ENCODE measurements at regions not wholly inside any gene's neighbourhood (a gene's known extent, or its start where the extent isn't known, plus 50 kb on each side); places are given as distances from the start of the nearest gene placed in this dataset.

GRCh38 chr4:181193131-181193930 lies 1049.9 kb upstream of the TENM3 start:
- DNase-seq = no peak

DNA sequence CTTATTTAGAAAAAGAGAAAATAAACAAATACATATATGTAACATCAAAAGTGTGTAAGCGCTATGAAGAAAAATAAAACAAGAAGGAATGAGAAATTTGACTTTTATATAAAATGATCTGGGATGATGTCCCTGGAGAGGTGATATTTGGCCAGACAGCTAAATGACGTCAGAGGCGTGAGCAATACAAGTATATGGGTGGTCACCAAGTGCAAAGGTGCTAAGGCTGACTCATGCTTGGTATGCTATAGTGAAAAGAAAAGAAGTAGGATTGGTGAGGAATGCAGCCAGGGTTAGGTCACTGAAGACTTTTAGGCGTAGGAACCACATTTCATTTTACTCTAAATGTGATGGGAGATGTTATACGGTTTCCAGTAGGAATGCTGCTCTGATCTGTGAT lies 1049.1 kb upstream of the TENM3 start:
- no peak for DNase-seq

DNA sequence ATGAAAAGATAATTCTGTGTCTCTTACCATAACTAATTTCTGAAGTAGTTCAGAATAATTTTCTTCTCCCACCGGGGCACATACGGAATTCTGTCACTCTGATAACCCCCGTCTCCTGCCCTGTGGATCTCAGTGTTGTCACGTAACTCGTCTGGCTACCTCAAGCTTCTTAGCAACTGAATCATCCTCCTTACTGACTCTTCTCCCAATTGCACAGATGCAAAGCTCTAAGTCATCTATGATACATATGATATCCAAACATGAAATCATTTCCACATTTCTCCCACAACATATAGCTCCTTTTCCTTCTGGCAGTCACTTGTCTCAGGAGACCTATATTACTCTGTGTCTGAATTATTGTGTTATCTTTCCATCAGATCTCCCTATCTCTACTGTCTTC lies 1043.1 kb upstream of the TENM3 start:
- no peak for DNase-seq

DNA sequence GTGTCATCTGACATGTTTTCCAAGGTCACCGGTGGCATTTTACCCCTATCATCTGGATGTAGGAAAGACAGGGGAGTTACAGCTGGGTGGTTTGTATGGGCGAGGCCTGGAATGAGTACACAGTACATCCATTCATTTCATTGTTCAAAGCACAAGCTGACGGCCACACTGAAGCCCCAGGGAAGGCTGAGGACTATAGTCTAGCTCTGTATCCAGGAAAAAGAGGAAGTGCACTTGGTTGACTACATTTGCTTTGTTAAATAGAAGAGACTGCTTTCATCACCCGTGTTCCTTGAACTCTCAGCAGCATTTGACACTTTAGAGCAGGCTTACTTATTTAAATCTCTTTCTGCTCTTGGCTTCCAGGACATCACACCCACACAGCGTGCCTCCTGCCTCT lies 1041.0 kb upstream of the TENM3 start:
- DNase-seq = no peak

DNA sequence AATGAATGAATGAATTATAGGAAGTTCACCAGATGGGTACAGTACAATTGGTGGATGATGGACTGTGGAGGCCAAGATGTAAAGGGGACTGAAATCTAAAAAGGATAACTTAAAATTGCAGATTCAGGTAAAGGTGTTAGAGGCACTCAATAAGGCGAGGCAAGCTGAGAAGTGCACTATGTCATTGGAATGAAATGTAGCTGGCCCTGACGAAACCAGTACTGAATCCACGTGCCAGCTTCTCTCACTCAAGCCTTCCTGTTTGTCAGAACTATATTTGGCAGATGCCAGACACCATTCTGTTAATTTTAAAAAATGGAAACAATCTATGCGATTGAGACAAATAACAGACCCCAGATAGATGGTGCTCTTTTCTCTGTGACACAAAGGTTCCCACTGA lies 1039.1 kb upstream of the TENM3 start:
- no peak for DNase-seq

GRCh38 chr4:181213551-181213950 lies 1029.7 kb upstream of the TENM3 start:
- DNase-seq = no peak

DNA sequence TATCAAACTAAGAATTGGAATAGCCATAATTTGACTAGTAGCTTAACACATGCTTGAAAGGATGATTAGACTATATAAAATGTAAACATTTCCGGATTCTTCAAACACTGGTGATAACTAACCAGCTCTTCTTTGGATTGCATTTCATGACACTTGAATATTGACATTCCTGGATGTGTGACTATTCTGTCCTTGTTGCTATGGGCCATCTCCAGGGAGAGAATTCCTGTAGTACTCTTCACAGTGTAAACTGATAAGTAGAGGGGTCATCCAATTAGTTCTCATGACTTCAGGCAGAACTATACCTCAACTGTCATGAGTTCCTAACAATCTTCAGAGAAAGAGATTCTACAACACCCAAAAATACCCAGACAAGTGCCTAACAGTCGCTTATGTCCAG lies 1026.7 kb upstream of the TENM3 start:
- DNase-seq = no peak

- DNase-seq = no peak
These were observed 1023.3 kb upstream of the TENM3 start for GRCh38 chr4:181219783-181220416.

- no peak for DNase-seq
These were observed 1018.4 kb upstream of the TENM3 start for GRCh38 chr4:181224852-181225251.

DNA sequence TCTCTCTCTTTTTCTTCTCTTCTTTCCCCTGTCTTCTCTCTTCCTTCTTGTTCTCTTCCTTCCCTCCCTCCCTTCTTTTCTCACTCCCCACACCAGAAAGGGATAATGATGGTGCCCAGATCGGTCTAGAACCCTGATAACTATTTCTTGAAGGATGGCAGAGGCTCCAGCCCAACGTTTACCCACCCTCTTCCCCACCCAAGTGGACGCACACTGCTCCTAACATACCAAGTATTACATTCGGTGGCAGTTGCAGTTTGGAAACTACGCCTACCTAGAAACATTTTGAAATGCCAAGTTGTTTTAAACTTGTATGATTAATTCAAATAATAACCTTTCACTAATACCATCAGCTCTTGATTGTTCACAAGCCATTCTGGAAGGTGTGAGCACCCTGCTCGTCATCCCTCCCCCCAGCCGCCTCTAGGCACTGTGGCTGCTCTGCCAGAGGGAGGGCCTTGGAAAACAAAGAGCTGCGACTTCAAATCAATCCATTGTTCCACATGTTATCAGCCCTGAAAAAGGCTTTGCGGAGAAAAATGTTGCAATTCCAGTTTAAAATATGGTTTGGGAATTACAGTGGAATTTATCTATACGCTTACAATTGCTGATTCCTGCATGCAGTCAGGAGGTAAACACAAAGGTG lies 1017.5 kb upstream of the TENM3 start:
- no peak for DNase-seq

GRCh38 chr4:181234951-181235680 lies 1008.1 kb upstream of the TENM3 start:
- DNase-seq = no peak

DNA sequence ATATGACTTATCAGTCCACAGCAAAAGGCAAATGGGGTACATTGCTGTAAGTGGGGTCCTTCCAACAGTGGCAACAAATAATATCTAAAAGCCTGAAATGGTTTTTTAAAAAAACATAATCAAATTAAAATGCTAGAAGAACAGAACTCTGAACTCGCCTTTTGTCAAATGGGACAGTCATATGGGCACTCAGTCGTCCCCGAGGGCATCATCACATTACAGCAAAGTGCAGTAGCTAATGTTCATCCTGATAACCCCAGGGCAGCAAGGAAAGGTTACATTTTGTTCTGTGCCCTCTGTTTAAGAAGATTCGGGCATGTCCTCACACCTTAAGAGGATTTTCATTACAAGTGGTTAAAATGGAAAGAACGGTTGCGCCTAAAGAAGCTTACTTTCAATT lies 997.9 kb upstream of the TENM3 start:
- DNase-seq = no peak

GRCh38 chr4:181249031-181249430 lies 994.2 kb upstream of the TENM3 start:
- no peak for DNase-seq

GRCh38 chr4:181254771-181255170 lies 988.4 kb upstream of the TENM3 start:
- DNase-seq = no peak

GRCh38 chr4:181258569-181258968 lies 984.6 kb upstream of the TENM3 start:
- no peak for DNase-seq

DNA sequence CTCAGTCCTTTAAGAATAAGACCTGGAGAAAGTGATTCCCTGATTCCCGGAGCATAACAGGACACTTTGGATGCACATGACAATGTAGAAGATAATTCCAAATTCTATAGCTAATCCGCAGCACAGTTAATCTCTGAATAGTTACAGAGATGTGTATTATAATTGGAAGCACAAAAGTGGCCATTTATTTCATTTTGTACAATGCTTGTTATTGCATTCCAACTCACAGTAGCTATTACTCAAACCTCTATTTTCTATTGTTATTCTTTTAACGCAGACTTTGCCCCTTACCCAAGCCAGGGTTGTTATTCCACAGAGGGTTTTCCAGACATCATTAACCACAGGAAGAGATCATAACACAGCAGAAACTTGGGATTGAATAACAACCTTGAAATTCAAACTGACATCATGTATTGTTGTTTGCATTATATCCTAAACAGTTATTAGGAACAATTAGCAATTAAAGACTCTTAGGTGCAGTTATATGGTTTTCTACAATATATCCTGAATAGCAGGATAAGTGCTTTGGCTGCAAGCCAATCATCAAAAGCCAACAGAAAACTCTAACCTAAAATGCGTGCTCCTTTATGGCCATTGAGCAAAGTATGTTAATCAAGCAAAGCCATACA lies 984.0 kb upstream of the TENM3 start:
- no peak for DNase-seq

DNA sequence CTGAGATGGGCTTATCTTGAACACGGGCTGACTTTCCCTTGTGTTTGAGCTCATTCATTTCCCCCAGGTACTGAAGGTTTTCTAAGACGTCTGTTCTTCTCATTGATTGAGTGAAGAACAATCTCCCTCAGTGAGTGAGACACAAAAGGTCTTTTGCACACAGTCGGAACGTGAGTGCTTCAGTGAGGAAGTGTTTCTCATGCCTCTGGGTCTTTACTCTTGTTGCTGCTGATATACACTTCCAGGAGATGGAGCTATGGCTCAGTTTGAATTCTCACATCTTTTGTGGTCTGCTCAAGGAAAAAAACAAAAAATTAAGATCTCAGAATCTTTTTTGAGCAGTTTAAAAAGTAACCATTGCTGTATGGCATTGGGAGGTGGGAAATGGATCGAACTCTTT lies 981.9 kb upstream of the TENM3 start:
- DNase-seq = no peak

DNA sequence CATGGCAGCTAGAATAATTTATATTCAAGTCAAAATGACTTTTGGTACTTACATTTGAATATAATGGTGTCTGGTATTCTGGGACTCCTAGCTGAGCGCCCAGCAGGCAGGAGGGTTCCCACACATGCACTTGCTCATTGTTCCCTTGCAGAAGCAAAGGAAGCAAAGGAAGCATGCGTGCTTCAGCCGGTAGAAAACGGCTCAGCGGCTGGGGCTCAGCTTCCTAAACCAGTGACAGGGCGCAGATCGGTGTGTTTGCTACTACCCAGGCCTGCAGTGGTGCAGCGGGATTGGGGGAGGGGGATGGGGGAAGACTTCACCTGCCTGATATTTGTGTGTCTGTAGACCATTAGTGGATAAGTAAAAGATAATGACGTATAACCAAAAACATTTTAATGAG lies 978.3 kb upstream of the TENM3 start:
- no peak for DNase-seq

DNA sequence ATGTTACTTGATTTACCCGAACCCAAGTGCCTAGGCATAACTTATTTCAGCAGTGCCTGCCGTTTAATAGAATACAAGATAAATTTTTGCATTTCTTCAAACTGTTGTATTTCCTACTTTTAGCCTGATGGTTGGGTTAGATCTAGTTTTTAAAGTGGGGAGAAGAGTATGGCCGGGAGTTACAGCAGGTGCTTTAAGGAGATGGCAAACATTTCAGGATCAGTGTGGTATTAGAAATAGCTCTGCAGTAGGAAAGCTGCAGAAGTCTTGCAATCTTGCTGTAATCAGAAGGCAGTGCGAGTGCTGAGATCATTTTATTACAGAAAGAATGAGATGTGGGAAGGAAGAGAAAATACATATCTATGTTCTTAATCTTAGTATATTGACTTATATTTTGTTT lies 977.8 kb upstream of the TENM3 start:
- DNase-seq = no peak

GRCh38 chr4:181271116-181271640 lies 972.0 kb upstream of the TENM3 start:
- no peak for DNase-seq

DNA sequence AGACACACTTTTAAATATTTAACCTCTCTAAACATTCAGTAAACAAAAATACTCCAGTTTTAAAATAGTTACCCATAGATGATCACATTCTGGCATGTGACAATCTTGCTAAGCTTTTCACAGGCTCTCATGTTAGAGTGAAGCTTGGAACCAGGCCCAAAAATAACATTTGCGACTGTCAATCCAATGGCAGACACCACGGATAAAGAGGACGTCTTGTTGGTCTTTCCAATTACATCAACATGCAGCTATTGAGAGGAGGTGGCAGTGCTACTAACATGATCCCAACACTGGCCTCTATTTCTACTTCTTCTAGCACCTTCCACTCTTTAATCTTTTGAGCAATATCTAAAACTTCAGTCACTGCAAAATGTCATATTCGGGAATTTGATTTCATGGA lies 970.8 kb upstream of the TENM3 start:
- DNase-seq = no peak

DNA sequence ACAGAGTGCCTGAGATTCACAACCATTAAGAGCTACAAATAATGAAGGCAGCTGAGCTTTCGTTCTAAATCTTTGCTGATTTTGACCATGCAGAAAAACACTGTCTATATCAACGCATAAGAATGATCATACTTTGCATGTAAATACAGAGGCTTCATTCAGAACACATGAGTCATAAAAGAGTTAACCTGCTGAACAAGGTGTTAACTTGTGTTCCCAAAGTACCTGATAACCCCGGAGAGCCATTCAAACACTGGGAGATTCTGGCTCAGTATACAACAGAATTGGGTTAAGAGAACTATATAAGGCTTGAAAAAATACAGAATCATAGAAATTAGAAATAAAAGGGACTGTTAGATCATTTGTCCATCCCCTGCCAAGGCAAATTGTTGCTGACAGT lies 964.3 kb upstream of the TENM3 start:
- DNase-seq = no peak

DNA sequence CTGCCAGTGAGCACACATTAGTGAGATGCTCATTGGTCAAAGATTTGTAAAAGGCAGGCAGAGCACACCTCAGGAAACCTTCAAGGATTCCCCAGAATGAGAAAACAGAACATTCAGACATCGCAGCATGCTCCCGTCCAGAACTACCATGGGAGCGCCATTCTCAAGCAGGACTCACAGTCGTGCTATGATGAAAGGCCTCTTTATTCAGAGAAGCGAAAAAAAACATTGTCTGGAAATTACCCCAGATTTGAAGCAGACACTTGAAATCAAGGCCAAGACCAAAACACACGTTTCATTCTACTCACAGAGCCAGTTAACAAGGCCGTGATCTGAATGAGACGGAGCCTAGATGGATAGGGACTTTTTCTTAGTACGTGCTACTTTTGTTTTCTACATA lies 961.8 kb upstream of the TENM3 start:
- DNase-seq = no peak

All from activated CD4-positive, alpha-beta T cell treated with anti-CD3 and anti-CD28 coated beads, Interleukin-2, amount 50 U/mL, for 16 hours (primary cell).